ENCODE measurements at regions not wholly inside any gene's neighbourhood (a gene's known extent, or its start where the extent isn't known, plus 50 kb on each side); places are given as distances from the start of the nearest gene placed in this dataset.
A peak's percentile ranks its signal among the peaks of the same experiment; 100 is the strongest.

DNA sequence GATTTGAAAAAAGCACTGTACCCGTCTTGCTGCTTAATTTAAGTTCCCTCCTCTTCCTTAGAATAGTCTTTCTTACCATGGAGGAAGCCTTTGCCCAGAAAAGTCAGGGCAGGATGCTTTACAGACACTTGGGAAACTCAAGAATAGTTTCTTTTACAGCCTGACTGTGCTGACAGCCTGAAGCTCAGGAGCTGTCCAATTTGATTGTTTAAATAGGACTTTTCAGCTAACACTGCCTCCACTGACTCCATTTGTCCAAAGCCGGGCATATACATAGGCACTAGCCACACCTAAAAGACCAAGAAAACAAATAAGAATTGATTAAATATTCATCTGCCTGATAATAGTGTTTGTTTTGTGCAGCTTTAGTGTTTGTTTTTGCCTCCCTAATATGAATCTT, 110.9 kb upstream of the L3MBTL4 start:
- DNase-seq (ENCODE audit: low read depth): no peak

DNA sequence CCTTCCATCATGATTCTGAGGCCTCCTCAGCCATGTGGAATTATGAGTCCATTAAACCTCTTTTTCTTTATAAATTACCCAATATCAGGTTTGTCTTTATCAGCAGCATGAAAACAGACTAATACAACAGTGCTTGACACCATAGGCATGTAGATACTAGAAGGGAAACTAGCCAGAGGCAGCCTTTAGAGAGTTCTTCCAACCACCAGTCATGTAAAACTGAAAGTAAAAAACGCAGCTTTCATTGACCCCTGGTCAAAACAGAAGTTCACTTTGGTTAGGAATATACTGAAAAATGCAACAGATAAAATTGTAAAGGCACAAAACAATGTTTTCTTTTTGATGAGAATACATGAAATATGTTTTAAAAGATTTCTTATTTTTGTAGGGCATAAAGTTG, 122.8 kb upstream of the L3MBTL4 start:
- no peak for DNase-seq (ENCODE audit: low read depth)

DNA sequence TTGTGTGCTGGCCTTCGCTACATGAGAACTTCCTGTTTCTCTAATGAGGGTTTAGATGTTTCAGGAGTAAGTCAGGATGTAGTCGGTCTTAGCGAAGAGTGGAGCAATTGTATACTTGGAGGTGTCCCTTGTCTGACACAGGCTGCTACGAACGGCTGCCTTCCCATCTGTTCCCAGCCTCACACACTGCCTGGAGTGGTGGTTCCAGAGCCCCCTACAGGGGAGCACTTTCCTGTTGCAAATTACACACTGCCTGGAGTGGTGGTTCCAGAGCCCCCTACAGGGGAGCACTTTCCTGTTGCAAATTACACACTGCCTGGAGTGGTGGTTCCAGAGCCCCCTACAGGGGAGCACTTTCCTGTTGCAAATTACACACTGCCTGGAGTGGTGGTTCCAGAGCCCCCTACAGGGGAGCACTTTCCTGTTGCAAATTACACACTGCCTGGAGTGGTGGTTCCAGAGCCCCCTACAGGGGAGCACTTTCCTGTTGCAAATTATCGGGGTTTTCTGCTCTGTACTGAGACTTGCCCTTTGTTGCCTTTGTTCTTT, 126.5 kb upstream of the L3MBTL4 start:
- peak; percentile 2 for DNase-seq (ENCODE audit: low read depth)

DNA sequence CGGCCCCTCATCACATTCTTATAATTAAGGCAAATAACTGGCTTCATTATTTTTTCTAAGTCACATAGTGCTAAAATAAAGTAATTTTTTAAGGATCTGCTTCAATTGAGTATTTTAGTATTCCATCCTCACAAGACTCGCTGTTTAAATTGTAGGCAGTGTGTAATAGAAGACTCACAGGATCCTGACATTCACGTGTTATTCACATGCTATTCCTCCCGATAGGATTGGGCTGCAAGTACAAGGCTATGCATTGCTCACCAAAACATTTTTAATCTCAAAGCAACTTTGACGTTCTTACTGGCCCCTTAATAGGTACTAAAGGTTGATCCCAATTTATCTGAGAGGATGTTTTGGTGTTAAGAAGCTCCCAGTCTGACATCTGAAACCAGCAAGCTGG, 127.6 kb upstream of the L3MBTL4 start:
- DNase-seq (ENCODE audit: low read depth): no peak

DNA sequence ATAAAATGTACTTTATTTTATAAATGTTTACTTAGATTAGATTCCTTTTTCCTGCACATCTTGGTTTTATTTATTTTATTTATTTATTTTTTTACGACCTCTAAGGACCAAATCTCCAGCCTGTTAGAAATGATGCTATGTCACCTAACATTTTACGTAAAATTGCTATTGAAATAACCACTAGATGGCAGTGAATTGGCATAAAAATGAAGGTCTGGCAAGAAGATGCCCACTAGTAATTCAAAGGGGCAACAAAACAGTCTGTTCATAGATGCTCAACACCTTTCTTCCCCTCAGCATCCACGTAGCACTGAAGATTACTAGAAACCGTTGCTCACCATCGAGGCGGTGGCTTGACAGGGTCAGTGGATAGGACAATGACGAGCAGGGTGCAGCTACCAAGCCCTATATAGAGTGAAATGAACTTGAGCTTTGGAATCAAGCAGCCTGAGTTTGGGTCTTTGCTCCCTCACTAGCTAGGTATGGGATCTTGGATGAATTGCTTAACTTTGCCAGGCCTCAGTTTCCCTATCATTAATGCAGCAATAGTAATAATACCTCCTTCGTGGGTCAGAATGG, 128.7 kb upstream of the L3MBTL4 start:
- DNase-seq (ENCODE audit: low read depth): peak; percentile 8

DNA sequence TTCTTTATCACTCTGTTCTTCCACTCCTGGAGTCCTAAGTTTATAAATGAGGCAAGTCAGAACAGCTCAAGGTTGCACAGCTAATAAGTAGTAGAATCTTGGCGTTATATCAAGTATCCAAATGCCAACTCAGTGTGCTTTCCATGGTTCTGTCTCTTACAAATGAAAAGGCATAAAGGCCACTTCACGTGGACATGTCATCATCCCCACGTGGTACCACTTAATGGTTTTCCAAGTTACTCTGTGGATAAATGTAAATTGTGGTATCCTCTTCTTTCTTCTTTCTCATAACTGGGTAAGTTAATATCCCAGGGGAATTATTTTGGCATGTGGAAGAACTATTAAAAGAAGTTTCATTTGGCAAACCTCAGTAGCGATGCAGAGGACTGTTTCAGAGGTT, 131.5 kb upstream of the L3MBTL4 start:
- DNase-seq (ENCODE audit: low read depth): no peak

DNA sequence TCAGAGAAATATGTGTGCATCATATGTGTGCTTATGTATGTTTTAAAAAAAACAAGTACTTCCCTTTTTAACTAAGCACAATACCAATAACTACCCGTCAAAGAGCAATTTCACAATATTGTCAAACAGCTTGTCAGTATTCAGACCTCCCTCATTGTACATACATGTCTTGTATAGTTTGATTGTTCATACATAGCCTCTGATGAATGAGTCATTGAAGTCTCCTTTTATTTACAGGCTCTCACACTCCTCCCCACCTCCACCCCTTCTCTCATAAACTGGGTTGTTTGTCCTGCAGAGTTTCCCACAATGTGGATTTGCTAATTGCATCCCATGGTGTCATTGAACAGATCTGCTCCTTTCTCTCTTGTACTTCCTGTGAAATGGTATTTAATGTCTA, 132.8 kb upstream of the L3MBTL4 start:
- no peak for DNase-seq (ENCODE audit: low read depth)

DNA sequence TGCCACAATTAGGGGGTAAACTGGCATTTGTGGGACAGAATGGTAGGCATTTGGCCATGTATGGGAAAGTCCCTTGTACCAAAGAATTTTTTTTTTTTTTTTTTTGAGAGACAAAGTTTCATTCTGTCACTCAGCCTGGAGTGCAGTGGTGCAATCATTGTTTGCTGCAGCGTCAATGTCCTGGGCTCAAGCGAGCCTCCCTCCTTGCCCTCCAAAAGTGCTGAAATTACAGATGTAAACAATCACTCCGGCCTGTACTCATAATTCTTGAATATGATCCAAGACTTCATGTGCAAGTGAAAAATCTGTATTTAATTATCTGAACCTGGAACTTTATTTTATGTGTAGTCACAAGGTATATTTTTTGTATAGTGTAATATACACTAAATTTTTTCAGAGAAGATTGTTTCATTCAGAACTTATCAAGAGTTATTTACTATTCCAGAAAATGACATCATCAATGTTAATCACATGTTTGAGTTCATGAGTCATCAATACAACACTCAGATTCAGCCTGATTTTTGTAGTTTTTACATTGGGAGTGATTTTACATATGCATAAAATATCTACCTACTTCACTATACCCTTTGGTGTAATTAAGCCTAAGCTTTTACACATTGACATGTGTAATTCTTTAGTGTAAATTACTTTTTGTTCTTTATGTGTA, 138.7 kb upstream of the L3MBTL4 start:
- no peak for DNase-seq (ENCODE audit: low read depth)

DNA sequence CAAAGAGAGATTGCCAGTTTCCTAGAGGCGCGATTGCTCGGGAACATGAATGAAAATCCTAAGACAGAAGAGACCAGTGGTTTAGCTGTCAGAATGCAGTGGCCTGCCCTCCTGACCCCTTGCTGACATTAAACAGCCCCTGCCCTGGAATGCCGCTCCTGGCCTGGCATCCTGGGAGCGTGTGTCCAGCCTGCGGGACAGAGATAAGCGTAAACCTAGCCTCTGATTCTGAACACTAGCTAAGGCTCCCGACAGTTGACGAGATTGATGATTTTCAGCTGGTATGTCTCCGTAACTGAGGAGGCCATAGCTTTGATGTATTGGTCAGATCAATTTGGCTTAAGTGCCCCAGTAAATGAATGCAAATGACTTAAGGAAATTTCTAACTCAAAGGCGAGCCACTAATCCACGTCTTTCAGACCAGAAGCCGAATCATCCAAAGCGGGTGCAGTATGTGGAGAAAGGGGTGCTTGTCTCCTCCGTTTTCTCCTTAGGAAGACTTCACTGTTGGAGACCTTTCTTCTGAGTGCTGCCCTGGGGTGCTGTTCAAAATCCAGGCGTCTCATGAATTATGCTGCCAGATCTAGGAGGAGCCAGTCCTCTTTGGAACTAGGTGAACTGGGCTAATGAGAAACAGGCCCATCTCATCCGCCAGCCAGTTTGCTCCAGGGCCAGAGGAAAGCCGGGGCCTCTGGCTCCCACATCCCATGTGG, 142.5 kb upstream of the L3MBTL4 start:
- DNase-seq (ENCODE audit: low read depth): no peak

DNA sequence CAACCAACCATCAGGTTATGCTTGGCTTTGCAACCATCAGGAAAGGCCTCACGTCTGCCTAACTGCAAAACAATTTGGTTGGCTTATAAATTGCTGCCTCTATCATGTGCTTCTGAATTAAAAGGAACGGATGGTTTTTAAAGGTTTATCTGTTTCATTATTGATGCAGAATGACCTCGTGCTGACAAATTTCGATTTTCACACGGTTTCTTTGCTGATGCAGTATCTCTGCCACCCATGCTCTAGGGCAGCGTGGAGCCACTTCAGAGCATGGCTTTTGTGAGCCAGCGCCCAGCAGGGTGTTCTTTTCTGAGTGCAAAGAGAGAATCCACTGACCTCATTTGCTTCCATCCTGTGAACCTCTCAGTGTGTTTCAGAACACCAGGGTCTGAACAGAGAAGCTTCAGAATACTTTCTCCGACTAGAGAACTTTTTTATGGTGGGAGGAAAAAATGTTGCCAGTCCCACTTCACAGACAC, 143.1 kb upstream of the L3MBTL4 start:
- no peak for DNase-seq (ENCODE audit: low read depth)

DNA sequence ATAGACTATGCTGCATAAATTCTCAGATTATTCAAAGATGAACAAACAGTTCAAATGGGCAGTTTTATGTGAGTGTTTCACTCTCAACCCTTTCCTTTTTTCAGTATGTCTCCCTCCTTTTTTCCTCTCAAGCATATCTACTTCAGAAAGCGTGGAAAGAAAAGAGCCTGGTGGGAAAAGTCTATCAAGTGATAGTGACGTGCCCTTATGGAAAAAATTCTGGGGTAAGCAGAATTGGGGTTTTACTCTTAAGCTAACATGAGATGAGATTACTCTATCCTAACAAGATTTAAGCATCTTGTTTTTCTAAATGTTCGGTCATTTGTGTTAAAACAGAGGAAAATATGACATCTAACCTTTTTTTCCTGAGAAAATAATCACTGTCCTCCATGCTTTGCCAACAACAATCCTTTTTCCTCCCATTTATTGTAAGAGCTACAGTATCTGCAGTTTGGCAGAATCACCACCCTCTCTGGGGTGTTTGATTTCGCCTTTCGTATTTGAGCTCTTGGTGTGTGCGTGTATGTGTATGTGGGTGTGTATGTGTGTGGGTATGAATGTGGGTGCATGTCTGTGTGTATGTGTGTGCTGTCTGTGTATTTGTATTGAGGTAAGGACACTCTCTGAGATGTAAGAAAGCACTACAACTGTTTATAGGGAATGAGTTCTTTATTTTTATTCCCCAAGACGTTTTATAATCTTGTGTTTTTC, 143.9 kb upstream of the L3MBTL4 start:
- no peak for DNase-seq (ENCODE audit: low read depth)

DNA sequence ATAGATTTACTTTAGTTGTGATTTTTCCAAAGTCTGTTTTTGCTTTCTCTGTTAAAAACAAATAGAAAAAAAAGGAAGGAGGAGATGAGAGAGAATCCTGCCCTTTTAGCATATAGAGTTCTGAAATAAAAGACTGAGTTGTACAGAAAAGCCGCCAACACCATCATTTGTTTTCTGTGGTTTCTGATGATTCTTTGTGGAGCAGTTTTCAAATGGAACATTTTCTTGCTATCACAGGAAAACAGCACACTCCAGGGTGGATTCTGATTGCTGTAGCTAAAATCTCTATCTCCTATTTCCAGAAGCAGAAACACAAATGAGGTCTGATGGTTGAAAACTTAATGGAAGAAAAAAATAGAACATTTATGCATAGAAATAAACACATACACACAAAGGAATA, 144.6 kb upstream of the L3MBTL4 start:
- no peak for DNase-seq (ENCODE audit: low read depth)

DNA sequence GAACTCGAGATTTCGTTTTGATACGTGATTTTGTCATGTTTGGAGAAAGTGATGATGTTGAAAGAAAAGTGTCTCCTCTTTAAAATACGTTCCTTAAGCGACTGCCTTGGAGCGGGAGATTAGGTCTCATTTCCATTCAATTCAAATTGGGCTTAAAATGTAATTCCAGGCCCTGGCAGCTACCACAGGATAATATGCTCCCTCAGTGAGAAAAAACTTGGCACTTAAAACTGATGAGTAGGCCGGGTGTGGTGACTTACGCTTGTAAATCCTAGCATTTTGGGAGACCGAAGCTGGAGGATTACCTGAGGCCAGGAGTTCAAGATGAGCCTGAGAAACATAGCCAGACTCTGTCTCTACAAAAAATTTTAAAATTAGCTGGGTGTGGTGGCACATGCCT, 146.3 kb upstream of the L3MBTL4 start:
- no peak for DNase-seq (ENCODE audit: low read depth)

DNA sequence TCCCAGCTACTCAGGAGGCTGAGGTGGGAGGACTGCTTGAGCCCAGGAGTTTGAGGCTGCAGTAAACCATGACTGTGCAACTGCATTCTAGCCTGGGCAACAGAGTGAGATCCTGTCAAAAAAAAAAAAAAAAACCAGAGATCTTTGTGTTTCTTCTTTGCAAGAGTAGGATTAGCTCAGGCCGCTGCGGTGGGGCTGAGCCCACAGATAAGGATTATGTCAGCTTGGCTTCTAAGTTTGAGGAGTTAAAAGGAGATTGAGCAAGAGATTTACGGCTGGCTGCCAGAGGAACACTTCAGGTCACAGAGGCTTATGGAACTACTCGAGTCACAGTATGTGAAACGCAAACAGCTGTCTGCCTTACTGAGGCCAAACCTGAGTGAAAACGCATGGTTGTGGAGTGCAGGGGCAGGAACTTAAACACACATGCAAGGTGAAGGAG, 146.7 kb upstream of the L3MBTL4 start:
- DNase-seq (ENCODE audit: low read depth): peak; percentile 5

DNA sequence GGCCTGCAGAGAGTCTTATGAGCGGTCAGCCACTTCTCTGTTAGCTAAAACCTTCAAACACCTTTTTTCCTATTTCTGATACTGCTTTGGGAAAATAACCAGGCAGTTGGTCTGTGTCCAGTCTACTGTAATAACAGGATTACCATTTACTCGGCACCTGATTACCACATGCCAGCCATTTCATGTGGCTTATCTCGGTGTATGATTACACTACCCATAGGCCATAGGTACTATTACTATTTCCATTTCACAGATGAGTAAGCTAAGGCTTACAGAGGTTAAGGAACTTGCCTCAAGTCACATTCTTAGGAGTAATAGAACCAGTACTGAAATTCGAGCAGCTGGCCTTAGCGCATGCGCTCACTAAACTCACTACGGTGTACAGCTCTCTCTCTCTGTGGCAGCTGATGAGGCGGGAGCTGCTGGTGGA, 147.2 kb upstream of the L3MBTL4 start:
- DNase-seq (ENCODE audit: low read depth): no peak

DNA sequence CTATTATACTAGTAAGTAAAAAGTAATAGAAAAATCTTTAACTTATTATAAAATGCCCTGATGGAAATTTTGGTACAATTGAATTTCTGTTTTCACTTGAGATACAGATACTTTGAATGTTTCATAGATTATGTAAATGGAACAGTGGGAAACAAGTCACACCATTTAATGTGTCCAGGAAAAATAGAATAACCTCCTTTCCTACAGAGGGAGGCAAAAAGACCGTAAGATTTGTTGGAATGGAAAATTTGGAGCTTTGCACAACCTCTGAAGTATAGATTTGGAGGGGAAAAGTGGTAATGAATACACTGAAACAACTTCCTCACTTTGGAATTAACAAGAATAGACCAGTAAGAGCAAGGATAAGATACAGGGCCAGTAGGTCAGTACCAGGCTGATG, 149.2 kb upstream of the L3MBTL4 start:
- no peak for DNase-seq (ENCODE audit: low read depth)

DNA sequence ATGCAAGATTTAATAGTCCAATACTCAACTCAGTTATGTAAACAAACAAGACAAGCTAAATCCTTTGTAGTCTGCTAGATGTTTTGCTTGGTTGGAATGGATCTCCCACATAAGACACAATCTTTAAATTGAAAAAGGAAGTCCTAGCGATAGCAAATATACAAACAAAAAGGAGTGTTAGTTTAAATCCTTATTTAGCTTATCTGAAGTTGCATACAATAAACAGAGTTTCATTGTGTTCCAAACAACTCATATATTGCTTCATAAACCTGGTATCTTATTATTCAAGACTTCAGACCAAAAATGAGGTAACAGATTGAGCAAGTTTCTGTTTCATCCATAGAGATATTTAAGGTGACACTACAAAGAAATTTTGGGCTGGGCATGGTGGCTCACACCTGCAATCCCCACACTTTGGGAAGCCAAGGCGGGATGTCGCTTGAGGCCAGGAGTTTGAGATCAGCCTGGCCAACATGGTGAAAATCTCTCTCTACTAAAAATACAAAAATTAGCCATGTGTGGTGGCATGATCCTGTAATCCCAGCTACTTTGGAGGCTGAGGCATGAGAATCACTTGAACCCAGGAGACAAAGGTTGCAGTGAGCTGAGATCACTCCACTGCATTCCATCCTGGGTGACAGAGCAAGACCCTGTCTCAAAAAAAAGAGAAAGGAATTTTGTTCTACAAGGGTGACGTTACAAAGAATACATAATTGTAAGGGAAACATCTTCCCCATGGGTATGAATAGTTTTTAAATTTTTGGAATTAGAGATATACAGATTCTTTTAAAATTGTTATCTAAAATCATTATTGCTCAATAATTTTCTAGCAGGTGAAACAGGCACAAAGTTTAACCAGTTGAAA, 150.5 kb upstream of the L3MBTL4 start:
- no peak for DNase-seq (ENCODE audit: low read depth)

DNA sequence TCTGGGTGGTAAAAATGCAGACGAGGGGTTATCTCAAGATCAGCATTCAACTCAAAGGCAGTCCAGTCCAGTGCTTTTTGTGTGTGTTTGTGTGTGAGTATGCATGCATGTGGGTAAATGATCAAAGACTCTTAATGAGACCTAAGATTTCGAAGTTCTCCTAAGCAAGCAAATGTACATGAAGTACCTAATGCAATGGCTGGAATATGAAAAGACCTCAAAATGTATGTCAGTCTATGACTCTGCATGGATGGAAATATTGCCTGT, 151.0 kb upstream of the L3MBTL4 start:
- DNase-seq (ENCODE audit: low read depth): no peak

DNA sequence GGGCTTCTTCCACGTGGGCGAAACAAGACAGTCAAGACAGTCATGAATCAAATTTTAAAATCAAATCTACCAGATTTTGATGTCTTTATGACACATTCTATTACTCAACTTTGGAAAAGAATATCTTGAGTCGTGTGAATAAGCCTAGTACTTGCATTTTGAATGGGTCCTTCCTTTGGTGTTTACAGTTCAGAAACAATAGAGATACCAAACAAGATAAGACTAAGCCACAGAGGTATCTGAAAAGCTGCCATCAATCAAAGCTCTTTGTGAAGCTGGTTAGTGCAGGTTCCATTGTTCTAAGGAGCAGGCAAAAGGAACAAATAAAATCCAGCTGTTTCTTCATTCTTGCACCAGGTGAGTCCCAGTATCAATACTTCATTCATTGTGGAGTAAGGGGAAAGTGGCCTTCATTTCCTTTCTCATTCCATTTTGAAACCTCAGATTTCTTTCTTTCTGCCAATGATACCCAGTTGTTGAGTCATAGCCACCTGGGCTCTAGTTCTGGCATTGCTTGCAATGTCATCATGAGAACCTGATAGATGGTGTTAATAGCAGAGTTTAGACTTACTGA, 151.7 kb upstream of the L3MBTL4 start:
- peak; percentile 0 for DNase-seq (ENCODE audit: low read depth)

DNA sequence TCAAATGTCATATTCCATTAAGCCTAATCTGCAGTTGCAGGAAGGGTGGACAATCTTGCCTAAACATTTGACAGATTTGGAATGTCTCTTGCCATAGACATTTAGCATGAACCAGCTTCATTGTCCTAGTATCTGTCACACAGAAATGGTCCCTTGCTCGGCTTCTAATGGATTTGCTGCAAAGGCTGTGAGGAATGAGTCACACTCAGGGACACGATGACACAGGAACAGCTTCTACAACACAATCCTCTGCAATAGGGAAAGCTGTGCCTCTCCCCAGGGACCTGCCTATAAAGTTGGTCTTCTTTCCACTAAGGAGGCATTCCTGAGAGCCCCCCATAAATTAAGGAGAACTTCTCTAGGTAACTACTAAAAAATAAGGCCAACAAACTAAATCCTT, 155.1 kb upstream of the L3MBTL4 start:
- no peak for DNase-seq (ENCODE audit: low read depth)

DNA sequence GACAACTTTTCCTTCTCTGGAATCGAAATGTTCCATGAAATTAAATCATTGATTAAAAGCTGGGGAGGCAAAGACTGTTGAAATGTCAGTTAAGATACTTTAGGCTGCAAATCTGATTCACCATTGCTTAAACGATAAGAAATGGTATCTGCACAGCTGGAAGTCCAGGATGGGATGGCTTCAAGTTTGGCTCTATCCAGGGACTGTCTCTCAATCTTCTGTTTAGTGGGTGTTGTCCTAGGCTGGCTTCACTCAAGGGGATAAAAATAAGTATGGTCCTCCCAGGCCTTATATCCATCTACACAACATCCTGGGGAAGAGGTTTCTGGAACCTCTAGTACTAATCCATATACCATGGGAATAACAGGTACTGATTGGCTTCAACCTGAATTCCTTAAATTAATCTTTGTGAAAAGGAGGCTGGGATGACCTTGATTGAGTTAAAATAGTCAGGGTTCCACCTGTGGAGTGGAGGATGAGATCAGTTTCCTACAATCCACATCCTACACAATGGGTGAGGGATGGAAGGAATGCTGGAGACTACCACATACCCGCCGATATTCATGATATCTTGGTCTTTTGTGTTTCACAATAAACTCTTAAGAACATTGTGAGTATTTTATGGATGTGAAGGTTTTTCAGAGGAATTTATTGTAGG, 156.0 kb upstream of the L3MBTL4 start:
- DNase-seq (ENCODE audit: low read depth): no peak
